T-helper 1 cell treated with Interleukin-12 subunit alpha and Interleukin-12 subunit beta and Interleukin-4 antibody, amounts not matched to agents 30 ng/mL and 1 ng/mL, for 36 hours (primary cell): ENCODE measurements at regions not wholly inside any gene's neighbourhood (a gene's known extent, or its start where the extent isn't known, plus 50 kb on each side); places are given as distances from the start of the nearest gene placed in this dataset.

Experiments used
- intact Hi-C: fragments of 100-400 bp; cut with micrococcal nuclease; formaldehyde crosslinking; loops from one replicate; pipeline ENCODE4 v1.15.1; 2024

DNA sequence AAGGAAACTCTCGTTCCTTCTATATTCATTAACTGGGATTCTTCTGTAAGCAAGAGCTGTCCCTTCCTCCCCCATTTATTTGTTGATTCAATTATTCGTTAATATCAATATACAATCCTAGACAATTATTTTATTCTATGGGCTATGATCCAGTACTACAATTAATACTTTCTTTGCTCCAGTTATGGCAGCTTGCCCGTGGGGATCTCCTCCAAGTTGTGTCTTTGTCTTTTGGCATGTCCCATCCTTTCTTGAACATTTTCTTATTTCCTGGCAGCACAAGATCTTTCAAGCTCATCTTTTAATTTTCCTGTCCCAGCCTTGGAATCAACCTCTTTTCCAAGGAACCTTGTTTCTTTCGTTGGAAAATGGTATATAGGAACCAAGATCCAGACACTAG, 249.3 kb downstream of the GAS1 start:
- intact Hi-C loops = no loop called here

DNA sequence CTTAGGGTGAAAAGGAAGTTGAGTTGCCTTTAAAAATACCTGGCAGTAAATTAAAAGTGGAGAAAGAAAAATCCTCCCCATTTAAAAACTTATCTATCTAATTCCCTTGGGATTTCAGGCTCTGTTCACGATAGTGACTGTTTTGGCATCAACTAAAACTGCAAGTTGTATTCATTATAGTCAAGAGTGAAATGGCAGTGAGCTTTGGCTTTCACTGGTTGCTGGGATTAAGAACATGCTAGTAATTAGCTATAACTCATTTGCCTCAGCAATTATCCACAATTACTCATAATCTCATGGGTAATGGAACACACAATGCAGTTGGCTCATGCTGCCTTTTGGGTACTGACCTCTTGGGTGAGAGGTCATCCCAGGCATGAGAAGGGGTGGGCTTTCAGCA, 250.1 kb downstream of the GAS1 start:
- intact Hi-C loops = no loop called here

- intact Hi-C loops = no loop called here
Observed at GRCh38 chr9:86695910-86696424, 251.3 kb downstream of the GAS1 start.

DNA sequence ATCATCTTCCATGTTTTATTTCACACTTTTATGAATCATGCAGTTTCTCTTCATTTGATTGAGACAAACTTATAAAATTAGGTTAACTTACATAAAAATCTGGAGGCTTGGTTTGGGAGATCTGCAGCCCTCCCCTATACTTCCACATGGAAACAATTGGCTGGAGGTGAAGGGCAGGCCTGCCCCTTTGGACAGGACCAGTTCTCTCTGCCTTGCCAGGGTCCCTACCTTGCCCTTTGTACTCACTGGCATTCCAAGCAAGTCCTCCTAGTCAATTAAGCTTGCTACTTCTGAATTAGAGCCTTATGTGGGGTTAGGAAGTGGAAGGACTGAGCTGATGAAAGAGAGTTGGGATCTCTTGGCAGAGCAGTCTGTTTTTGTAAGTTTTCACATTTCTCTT, 257.3 kb downstream of the GAS1 start:
- intact Hi-C loops = no loop called here

DNA sequence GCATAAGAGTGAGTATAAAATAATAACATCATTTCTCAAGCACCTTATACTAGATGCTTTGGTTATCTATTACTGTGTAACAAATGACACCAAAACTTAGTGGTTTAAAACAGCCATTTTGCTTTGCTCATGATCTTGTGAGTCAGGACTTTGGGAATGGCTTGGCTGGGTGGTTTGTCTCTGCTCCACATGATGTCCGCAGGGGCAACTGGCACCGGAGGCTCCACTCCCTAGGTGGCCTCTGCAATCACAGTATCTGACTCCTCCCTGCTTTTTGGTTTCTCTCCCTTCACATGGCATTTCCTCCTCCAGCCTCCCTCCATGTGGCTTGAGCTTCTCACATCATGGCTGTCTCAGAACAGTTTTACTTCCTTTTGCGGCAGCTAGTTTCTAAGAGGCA, 259.5 kb downstream of the GAS1 start:
- intact Hi-C loops = no loop called here

- intact Hi-C loops = no loop called here
Observed at GRCh38 chr9:86685556-86685955, 261.8 kb downstream of the GAS1 start.

GRCh38 chr9:86684148-86684547, 263.2 kb downstream of the GAS1 start:
- intact Hi-C loops = no loop called here

DNA sequence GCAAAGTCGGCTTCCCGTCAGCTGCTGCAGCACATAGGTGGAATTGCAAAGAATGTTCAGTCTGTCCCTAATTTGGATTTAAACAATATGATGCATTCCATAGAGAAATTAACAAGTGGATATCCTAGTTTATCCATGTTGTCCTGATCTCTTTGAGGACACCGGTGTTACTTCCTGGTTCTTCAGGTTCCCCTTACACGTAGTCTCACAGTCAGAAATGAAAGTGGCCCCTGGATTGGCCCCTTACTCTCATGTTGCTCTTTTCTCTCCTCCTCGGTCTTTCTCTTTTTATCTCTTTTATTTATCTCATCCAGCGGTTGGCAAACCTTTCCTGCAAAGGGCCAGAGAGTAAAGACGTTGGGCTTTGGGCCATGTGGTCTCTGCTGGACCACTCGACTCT, 265.1 kb downstream of the GAS1 start:
- intact Hi-C loops = no loop called here

GRCh38 chr9:86679909-86680308, 267.4 kb downstream of the GAS1 start:
- intact Hi-C loops = no loop called here

DNA sequence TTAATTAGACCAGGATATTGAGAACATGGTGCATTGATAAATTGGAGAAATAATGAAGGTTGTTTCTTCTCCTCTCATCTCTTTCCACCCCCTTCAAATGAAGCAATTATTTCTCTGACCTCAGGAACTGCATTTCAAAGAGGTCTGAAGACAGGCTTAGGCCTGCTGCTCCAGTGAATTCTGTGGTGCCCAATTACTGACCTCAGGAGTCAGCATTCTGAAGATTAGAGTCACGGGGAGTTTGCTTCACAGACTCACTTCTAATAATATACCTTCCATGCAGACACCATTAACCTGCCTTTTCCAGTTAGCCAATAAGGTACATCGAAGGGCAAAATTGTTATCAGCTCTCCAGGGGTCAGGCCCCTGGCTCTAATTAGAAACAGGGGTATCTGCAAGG, 270.9 kb downstream of the GAS1 start:
- intact Hi-C loops = no loop called here

DNA sequence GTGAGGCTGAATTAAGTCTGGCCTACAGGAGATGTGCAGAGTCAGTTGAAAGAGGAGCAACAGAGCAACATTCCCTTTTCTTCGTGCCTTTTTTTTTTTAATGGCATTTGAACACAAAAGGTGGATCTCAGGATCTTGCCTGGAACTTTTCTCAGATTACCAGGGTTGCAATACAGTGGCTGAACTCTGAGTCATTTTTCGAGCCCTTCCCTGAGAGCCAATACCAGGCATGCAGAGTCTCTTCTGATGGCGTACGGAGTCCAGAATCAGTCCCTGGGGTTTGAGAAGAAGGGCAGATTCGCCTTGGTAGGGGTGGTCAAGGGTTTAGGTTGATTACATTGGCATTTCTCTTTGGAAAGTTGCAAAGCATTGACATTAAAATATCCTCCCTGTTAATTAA, 271.5 kb downstream of the GAS1 start:
- intact Hi-C loops = no loop called here

GRCh38 chr9:86674487-86674886, 272.8 kb downstream of the GAS1 start:
- intact Hi-C loops = no loop called here

DNA sequence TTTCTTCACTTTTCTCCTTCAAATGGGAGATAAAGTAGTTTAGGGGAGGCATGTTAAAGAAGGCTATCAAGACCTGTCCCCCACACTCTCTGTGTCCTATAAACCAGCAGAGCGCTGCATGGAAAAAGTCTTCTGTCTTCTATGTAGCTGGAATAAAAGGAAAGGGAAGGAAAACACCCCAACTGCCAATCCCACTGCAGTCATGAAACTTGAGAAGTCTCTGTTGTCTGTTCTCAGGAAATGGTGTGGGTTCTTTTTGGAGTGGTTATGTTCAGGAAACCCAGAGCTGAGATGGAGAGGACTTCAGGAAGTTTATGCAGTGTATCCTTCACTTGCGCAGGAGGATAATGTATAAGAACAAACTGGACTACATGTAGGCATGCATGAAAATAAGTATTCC, 274.3 kb downstream of the GAS1 start:
- intact Hi-C loops = no loop called here

GRCh38 chr9:86672301-86672700, 275.0 kb downstream of the GAS1 start:
- intact Hi-C loops = no loop called here

DNA sequence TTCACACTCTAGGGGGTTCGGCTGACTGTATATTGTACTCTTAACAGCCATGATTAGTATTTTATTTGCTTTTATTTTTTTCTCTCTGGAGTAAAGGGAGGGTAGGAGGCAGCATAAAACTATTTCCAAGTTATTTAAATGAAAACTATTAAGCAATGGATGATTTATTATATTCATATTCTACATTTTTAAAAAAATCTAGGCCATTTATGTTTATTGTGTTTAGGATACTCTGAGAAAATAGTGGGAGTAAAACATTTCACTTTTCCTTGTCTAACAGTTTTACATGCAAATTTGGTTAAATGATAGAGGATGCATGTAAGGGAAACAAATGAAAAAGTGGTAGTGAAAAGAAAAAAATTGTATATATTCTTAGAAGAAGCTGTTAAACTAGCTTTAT, 276.3 kb downstream of the GAS1 start:
- intact Hi-C loops = no loop called here

DNA sequence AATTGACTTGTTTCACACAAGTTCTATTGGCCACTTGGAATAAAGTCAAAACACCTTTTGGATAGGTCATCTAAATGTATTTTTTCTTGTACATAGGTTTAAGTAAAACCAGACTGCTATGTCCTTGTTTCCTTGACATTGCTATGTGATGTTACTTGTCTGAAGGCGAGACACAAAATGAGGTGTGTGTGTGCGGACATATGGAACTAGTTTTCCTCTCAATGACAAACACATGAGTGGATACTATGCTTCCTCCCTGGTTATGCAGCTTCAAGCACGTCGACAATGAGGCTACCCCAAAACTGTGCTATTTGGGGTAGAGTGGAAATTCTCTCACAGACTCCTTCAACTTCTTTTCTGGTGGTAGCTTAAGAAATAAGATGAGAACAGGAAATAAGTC, 276.8 kb downstream of the GAS1 start:
- intact Hi-C loops = no loop called here

DNA sequence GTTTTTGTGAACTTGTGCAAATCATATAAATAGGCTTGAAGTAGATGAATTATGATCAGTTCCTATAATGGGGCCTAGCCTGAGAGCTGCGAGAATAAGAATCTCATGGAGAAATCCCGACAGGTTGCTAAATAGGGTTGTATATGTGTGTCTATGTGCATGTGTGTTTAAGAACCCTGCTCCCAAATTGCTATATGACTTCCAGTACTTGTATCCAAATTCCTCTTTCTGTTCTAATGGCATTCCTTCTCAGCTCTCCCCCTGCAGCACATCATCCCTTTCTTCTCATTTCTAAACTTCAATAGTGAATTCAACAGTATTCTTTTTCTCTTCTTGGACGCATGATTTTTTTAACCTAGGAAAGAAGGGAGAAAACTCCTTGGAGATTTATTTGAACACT, 277.2 kb downstream of the GAS1 start:
- intact Hi-C loops = no loop called here

- intact Hi-C loops = no loop called here
Observed at GRCh38 chr9:86669422-86669821, 277.9 kb downstream of the GAS1 start.

DNA sequence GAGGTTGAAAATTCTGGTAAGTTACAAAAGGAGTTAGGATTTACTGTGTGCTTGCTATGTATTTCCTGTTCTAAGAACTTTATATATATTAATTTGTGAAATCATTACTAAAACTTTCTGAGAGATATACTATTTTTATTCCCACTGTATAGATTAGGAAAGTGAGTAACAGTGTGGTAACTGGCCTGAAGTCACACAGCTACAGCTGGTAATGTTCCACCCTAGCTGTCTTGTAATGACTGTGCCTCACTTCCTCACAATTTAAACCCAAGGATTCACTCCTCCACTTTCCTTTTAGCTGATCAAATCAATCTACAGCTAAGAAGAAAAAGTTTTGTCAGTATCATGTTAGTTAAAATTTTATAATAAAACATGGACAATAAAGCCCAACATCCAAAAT, 278.8 kb downstream of the GAS1 start:
- intact Hi-C loops = loop anchor here (1.0 kb wide), 1 partner anchor 35 kb away; no protein-coding TSS in a partner anchor

GRCh38 chr9:86667307-86667706, 280.0 kb downstream of the GAS1 start:
- intact Hi-C loops = no loop called here

DNA sequence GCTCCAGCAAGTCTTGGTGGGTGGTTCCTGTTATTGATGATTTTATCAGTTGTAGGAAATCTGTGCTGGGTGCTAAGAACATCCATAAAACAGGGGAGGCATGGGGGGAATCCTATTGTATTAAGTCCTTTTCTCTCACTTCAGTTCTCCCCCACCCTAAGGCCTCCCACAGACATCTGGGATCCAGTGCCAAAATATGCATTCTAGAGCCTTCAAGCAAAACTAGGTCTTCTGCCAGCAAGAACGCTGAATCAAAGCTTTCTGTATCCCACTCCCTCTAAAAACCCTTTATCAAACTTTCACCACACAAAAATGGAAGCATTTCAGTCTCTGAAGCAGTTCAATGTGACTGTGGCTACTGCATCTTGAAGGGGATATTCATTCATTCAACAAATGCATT, 281.9 kb downstream of the GAS1 start:
- intact Hi-C loops = no loop called here

- intact Hi-C loops = no loop called here
Observed at GRCh38 chr9:86664603-86665002, 282.7 kb downstream of the GAS1 start.

DNA sequence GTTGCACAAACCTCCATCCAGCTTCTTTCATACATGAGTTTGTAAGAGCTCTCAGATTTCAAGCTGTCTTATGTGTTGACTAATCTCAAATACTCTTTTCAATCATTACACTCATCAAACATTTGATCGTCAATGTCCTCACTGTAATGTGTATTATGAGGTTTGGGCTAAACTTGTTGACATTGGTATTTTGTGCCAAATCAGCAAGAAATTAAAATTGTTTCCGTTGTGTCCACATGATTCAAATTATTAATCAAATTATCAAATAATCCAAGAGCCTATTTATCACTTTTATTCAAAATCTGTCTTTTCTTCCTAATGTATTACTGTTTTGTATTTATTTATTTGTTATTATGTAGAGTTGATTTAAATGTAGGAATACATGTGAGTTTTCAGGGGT, 283.4 kb downstream of the GAS1 start:
- intact Hi-C loops = no loop called here

DNA sequence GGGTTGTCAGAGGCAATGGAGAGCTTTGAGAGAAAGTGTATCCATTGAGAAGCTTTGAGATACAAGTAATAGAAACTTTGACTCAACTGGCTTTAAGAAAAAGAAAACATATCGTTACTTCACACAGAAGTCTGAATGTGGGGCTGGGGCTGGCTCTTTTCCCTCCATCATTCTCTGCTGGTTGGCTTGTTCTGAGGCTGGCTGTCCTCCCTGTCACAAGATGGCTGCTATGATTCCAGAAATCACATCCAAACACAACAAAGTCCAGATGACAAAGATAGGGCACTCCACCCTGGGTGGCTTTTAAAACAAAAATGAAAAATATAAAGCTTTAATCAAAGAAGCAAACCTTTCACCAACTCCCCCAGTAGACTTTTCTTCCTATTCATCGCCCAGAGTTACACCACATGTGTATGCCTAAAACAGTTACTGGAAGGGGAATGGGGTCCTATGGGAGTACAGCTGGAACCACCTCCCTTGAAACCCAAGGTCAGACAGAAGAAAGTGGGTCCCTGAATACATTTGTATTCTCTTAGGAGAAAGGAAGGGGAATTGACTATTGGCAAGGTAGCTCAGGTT, 284.3 kb downstream of the GAS1 start:
- intact Hi-C loops = no loop called here
